ENCODE measurements at regions not wholly inside any gene's neighbourhood (a gene's known extent, or its start where the extent isn't known, plus 50 kb on each side); places are given as distances from the start of the nearest gene placed in this dataset.

DNA sequence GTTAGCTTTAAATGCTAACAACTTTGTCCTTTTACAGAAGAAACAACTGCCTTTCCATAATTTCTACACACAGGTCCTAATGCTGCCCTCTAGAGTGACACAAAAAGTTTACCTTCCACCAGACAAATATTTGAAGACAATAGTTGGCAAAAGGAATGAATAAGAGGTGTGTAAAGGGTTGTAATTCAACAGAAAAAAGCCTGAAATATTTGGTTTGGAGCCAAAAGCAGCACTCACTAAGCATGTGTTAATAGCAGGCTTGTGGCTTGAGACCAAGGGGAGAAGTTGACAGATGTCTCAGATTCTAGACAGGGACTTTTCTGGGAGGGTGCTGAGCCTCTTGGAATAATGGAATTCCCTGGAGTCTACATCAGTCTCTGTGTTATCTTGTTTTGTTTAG lies 156.2 kb upstream of the GALNT17 start:
- H3K4me3 Mint-ChIP-seq, result no peak overlapping the region
- peaks cover 2% of the 10 kb centered on the region for H3K27me3 Mint-ChIP-seq
- H3K4me1 Mint-ChIP-seq (ENCODE audit: unreplicated experiment), result peaks cover 8% of the 10 kb centered on the region
- DNase-seq (ENCODE audit: extremely low spot score, unreplicated experiment), result no peak
- H3K36me3 Mint-ChIP-seq, result no peaks in the 10 kb centered on the region
- TF ChIP-seq, protein P1, sequence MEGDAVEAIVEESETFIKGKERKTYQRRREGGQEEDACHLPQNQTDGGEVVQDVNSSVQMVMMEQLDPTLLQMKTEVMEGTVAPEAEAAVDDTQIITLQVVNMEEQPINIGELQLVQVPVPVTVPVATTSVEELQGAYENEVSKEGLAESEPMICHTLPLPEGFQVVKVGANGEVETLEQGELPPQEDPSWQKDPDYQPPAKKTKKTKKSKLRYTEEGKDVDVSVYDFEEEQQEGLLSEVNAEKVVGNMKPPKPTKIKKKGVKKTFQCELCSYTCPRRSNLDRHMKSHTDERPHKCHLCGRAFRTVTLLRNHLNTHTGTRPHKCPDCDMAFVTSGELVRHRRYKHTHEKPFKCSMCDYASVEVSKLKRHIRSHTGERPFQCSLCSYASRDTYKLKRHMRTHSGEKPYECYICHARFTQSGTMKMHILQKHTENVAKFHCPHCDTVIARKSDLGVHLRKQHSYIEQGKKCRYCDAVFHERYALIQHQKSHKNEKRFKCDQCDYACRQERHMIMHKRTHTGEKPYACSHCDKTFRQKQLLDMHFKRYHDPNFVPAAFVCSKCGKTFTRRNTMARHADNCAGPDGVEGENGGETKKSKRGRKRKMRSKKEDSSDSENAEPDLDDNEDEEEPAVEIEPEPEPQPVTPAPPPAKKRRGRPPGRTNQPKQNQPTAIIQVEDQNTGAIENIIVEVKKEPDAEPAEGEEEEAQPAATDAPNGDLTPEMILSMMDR (conservative IDR thresholded peaks at IDR 0.05), result no peak
- H3K27ac Mint-ChIP-seq, result no peak overlapping the region
- peaks cover 4% of the 10 kb centered on the region for H3K9me3 Mint-ChIP-seq

DNA sequence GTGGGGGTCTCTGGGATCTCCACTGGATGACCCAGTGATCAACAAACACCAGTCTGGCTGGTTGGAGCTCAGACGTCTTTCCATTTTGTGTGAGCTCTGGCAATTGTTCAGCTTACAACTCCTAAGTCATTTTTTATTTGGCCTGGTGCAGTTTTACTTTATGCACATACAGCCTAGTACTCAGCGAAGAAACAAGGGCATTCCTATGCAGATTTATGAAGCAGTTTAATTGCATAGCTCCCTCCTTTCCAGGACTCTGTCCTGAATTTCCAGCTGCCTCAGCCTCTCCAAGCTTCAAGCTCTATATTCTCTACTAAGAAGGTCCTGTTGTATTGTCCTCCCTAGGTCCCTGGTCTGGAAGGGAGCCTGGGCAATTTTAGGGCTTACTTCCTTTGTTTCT lies 145.6 kb upstream of the GALNT17 start:
- H3K27ac Mint-ChIP-seq, result no peak overlapping the region
- peaks cover 7% of the 10 kb centered on the region for H3K9me3 Mint-ChIP-seq
- H3K27me3 Mint-ChIP-seq, result no peaks in the 10 kb centered on the region
- H3K4me1 Mint-ChIP-seq (ENCODE audit: unreplicated experiment), result peaks cover 4% of the 10 kb centered on the region
- no peak overlapping the region for H3K4me3 Mint-ChIP-seq
- H3K36me3 Mint-ChIP-seq, result no peaks in the 10 kb centered on the region
- no peak for DNase-seq (ENCODE audit: extremely low spot score, unreplicated experiment)
- TF ChIP-seq, protein P1 (conservative IDR thresholded peaks at IDR 0.05), result no peak

DNA sequence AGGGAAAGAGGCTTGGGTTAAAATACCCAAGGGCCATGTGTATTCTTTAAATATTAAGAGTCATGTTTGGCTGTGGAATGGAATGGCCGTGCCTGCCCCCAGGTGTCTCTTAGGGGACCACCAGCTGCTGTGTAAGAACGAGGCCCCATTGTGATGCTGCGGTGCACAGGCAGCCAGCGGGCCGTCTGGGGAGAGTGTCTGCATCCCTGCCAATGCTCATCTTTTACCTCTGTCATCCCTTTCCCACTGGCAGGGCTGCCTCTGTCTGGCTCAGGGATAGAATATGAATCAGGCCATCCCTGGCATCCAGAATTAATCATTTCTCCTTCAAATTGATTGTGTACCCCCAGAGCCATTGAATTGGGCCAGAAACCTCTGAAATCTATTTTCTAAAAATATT lies 137.8 kb upstream of the GALNT17 start:
- no peaks in the 10 kb centered on the region for H3K36me3 Mint-ChIP-seq
- TF ChIP-seq, protein P1 (conservative IDR thresholded peaks at IDR 0.05), result no peak
- peaks cover 6% of the 10 kb centered on the region for H3K27me3 Mint-ChIP-seq
- H3K9me3 Mint-ChIP-seq, result peaks cover 5% of the 10 kb centered on the region
- DNase-seq (ENCODE audit: extremely low spot score, unreplicated experiment), result no peak
- no peak overlapping the region for H3K4me3 Mint-ChIP-seq
- no peaks in the 10 kb centered on the region for H3K4me1 Mint-ChIP-seq (ENCODE audit: unreplicated experiment)
- no peak overlapping the region for H3K27ac Mint-ChIP-seq

DNA sequence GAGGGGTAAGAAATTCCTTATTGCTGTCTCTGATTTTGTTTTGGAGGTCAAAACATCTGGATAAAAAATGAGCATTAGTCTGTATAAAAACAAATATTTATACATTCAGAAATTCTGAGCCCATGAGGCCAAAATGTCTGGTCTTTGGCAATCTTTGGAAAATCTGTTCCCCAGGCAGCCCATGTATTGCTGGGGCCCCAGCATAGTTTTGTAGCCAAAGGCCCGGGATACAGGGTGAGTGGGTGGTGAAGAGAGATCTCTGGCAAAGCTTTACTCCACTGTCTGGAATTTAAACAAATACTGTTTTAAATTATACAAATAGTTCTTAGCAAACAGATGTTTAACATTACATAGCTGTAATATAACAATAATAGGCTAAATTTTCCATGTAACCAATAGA lies 134.7 kb upstream of the GALNT17 start:
- no peak overlapping the region for H3K27ac Mint-ChIP-seq
- no peaks in the 10 kb centered on the region for H3K4me1 Mint-ChIP-seq (ENCODE audit: unreplicated experiment)
- DNase-seq (ENCODE audit: extremely low spot score, unreplicated experiment), result no peak
- peaks cover 6% of the 10 kb centered on the region for H3K27me3 Mint-ChIP-seq
- no peak overlapping the region for H3K4me3 Mint-ChIP-seq
- TF ChIP-seq, protein P1 (conservative IDR thresholded peaks at IDR 0.05), result no peak
- H3K36me3 Mint-ChIP-seq, result no peaks in the 10 kb centered on the region
- H3K9me3 Mint-ChIP-seq, result peaks cover 5% of the 10 kb centered on the region

DNA sequence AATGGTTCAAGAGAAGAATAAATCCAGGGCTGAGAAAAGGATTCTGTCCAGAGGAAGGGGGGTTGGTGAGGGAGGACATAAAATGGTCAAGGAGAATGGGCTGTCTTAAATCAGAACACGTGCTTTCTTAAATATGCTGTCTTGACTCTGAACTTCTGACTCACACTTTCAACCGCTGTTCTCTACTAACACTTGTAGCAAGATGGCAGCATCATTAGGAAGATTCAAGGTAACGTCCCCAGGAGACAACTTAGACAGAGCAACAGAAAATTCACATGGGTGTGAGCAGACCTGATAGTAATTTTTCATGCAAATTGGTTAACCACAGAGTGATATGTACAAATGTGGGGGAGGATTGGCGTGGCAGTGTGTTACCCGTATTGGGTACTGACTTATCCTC lies 126.8 kb upstream of the GALNT17 start:
- no peaks in the 10 kb centered on the region for H3K4me1 Mint-ChIP-seq (ENCODE audit: unreplicated experiment)
- no peak for DNase-seq (ENCODE audit: extremely low spot score, unreplicated experiment)
- H3K4me3 Mint-ChIP-seq, result no peak overlapping the region
- peaks cover 22% of the 10 kb centered on the region for H3K27me3 Mint-ChIP-seq
- no peak overlapping the region for H3K27ac Mint-ChIP-seq
- H3K36me3 Mint-ChIP-seq, result no peaks in the 10 kb centered on the region
- TF ChIP-seq, protein P1 (conservative IDR thresholded peaks at IDR 0.05), result no peak
- H3K9me3 Mint-ChIP-seq, result no peaks in the 10 kb centered on the region

DNA sequence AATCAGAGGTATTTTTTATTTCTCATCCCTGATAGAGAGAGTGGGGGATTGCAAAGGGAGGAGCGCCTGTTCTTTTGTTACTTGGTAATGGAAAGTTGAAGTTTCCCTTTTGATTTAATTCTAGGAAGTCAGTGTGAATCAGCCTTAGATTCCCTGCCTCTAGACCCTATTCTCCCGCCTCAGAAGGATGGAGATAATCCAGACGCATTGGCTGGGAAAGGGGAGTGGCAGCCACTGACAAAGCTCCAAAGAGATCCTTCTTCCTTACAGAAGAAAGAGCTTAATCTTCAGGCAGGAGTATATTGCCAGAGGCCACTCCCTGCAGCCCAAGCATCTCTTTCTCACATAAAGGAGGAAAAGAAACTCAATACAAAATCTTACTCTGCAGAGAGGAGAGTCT lies 122.3 kb upstream of the GALNT17 start:
- peaks cover 20% of the 10 kb centered on the region for H3K27me3 Mint-ChIP-seq
- no peaks in the 10 kb centered on the region for H3K9me3 Mint-ChIP-seq
- DNase-seq (ENCODE audit: extremely low spot score, unreplicated experiment), result no peak
- no peaks in the 10 kb centered on the region for H3K36me3 Mint-ChIP-seq
- no peak overlapping the region for H3K4me3 Mint-ChIP-seq
- TF ChIP-seq, protein P1 (conservative IDR thresholded peaks at IDR 0.05), result no peak
- H3K27ac Mint-ChIP-seq, result no peak overlapping the region
- H3K4me1 Mint-ChIP-seq (ENCODE audit: unreplicated experiment), result no peaks in the 10 kb centered on the region
